ENCODE measurements at regions not wholly inside any gene's neighbourhood (a gene's known extent, or its start where the extent isn't known, plus 50 kb on each side); places are given as distances from the start of the nearest gene placed in this dataset.

DNA sequence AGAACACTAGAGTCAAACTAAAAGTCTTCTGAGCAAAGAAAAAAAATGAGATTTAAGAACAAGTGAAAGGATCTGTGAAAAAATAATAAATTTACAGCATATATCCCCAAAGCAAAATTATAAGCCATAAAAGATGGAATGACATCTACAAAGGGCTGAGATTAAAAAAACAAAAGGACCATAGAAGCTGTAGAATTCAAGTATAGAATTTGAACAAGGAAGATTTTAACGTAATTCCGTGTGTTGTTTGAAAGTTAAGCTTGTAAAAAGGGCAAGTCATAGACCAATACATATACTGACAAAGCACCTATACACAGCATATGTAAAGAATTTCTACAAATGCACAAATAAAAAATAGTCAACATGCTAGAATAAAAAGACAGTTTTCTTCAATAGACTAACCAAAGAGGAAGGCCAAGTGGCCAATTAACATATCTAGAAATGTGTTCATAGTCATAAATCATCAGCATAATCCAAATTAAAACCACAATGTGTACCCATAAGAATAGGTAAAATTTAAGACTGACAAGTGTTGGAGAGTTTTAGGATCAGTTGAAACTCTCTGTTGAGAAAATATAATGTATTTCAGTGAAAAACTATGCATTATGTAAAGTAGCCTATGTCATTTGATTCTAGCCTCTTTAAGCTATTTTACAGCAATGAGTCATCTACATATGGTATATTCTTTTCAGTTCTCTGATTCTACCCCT, 674.9 kb downstream of the OLFM4 start:
- Mint-ChIP-seq H3K27me3 (ENCODE audit: low read depth) (no peaks in the 10 kb centered on the region), H3K9me3 (peaks cover 3 to 7% of the 10 kb centered on the region in 2 experiments; a peak in 3 of 5 replicates), H3K4me1 (peaks cover 0 to 2% of the 10 kb centered on the region in 2 experiments; a peak in 1 of 4 replicates), H3K27ac (no peak overlapping the region), H3K4me3 (no peak overlapping the region), H3K36me3 (ENCODE audit: insufficient read depth in 1 of 3, low read depth in 3 of 3) (peaks cover 0 to 6% (median 3%) of the 10 kb centered on the region in 3 experiments; a peak in 2 of 7 replicates)
- Histone ChIP-seq H2BK120ac (ENCODE audit: low read depth, low read length, poor library complexity, severe bottlenecking) (no peak overlapping the region), H2BK5ac (ENCODE audit: insufficient read length, low read length) (no peak overlapping the region), H3K18ac (ENCODE audit: insufficient read length, low read depth, low read length) (no peak overlapping the region), H3K56ac (ENCODE audit: insufficient read length, low read depth, low read length) (no peak overlapping the region), H4K91ac (ENCODE audit: insufficient read length, low read depth, low read length) (no peak overlapping the region), H3K23me2 (ENCODE audit: insufficient read length, low read depth, low read length, poor library complexity, severe bottlenecking) (no peaks in the 10 kb centered on the region), H3K4me2 (ENCODE audit: insufficient read depth, insufficient read length, low read length) (no peak overlapping the region), H4K8ac (replicated peaks; ENCODE audit: insufficient read length, low read depth, low read length) (no peak overlapping the region), H3K27me3 (ENCODE audit: insufficient read depth, low read length) (no peaks in the 10 kb centered on the region), H3K79me1 (ENCODE audit: insufficient read depth, low read depth, low read length, poor library complexity, severe bottlenecking) (no peaks in the 10 kb centered on the region), H3K4ac (ENCODE audit: low read depth, low read length) (no peak overlapping the region), H2BK12ac (ENCODE audit: insufficient read length, low read depth, low read length) (no peak overlapping the region), H3T11ph (ENCODE audit: low read length) (no peak overlapping the region), H3K4me1 (ENCODE audit: insufficient read depth, low read length) (no peaks in the 10 kb centered on the region), H3K27ac (ENCODE audit: insufficient read length, low read depth, low read length) (no peak overlapping the region), H2BK20ac (ENCODE audit: low read depth, low read length, poor library complexity, severe bottlenecking) (no peak overlapping the region), H2BK15ac (ENCODE audit: low read depth, low read length) (no peak overlapping the region), H2AK5ac (ENCODE audit: insufficient read length, low read length) (no peak overlapping the region), H4K20me1 (ENCODE audit: control insufficient read depth, insufficient read depth, insufficient read length) (no peaks in the 10 kb centered on the region), H3K14ac (ENCODE audit: insufficient read depth, low read length) (no peak overlapping the region), H3K9me3 (ENCODE audit: control insufficient read depth, low read depth, low read length) (no peaks in the 10 kb centered on the region), H3K9ac (ENCODE audit: extremely low read depth, insufficient read length, low read length) (no peak overlapping the region), H3K23ac (ENCODE audit: insufficient read length, low read depth, low read length) (no peak overlapping the region), H2AFZ (ENCODE audit: low read length) (no peak overlapping the region), H4K5ac (ENCODE audit: insufficient read length, low read depth, low read length) (no peak overlapping the region), H3K79me2 (ENCODE audit: insufficient read depth, low read length) (no peaks in the 10 kb centered on the region)
- no peak for DNase-seq
- TF ChIP-seq, protein P1, sequence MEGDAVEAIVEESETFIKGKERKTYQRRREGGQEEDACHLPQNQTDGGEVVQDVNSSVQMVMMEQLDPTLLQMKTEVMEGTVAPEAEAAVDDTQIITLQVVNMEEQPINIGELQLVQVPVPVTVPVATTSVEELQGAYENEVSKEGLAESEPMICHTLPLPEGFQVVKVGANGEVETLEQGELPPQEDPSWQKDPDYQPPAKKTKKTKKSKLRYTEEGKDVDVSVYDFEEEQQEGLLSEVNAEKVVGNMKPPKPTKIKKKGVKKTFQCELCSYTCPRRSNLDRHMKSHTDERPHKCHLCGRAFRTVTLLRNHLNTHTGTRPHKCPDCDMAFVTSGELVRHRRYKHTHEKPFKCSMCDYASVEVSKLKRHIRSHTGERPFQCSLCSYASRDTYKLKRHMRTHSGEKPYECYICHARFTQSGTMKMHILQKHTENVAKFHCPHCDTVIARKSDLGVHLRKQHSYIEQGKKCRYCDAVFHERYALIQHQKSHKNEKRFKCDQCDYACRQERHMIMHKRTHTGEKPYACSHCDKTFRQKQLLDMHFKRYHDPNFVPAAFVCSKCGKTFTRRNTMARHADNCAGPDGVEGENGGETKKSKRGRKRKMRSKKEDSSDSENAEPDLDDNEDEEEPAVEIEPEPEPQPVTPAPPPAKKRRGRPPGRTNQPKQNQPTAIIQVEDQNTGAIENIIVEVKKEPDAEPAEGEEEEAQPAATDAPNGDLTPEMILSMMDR (conservative IDR thresholded peaks at IDR 0.05) = no peak
- WGBS (ENCODE audit: extremely low coverage, insufficient read length, low lambda C conversion rate) = no CpG with 5 or more reads among the region's 2 CpGs

Data from H9 (cell line).